ENCODE measurements at regions not wholly inside any gene's neighbourhood (a gene's known extent, or its start where the extent isn't known, plus 50 kb on each side); places are given as distances from the start of the nearest gene placed in this dataset.

DNA sequence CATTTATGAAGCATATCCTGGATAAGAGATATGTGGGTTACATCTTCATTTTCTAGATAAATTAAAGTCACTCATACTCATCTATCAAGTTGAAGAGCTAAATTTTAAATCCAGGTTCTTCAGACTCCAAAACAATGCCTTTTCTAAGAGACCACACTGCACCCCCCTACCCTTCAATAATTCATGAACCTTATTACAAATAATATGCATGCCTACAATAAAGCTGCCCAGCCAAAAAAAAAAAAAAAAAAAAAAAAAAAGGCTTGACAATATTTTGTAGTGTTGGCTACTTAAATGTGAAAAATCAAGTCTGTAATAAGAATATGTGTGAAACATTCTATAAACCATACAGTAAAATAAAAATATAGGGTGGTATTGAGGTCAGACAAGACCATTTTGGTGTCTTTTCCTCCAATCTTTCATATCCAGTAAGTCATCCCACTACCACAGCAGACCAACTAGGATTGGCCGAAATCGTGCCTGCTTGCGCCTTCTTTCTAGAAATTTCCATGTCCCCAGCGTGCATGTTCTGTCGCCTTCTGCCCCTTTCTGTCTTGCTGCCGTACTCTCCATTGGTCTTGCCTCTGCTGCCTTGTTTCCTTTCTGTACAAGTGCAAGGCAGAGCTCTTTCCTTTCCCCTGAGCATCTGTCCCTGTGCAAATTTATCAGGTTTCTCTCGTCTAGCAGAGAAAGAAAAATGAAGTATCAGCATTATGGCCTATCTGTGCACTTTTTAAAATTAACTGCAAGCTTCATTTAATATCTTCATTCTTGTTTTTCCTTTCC is 92.6 kb upstream of the NDUFV2 start:
- no peak overlapping the region for H3K4me3 ChIP-seq
- H3K4me1 ChIP-seq: no peaks in the 10 kb centered on the region
- intact Hi-C loops (cut with DNase I): no loop called here
- H3K9me3 ChIP-seq: no peaks in the 10 kb centered on the region
- no peak for DNase-seq
- WGBS, 2 donors: 86 to 87% methylated on average over 7 of the region's 7 CpGs
- TF ChIP-seq POLR2A (IDR thresholded peaks at IDR 0.05): no peak
- TF ChIP-seq, protein P1, sequence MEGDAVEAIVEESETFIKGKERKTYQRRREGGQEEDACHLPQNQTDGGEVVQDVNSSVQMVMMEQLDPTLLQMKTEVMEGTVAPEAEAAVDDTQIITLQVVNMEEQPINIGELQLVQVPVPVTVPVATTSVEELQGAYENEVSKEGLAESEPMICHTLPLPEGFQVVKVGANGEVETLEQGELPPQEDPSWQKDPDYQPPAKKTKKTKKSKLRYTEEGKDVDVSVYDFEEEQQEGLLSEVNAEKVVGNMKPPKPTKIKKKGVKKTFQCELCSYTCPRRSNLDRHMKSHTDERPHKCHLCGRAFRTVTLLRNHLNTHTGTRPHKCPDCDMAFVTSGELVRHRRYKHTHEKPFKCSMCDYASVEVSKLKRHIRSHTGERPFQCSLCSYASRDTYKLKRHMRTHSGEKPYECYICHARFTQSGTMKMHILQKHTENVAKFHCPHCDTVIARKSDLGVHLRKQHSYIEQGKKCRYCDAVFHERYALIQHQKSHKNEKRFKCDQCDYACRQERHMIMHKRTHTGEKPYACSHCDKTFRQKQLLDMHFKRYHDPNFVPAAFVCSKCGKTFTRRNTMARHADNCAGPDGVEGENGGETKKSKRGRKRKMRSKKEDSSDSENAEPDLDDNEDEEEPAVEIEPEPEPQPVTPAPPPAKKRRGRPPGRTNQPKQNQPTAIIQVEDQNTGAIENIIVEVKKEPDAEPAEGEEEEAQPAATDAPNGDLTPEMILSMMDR (IDR thresholded peaks at IDR 0.05): no peak
- ATAC-seq: no peak
- no peaks in the 10 kb centered on the region for H3K36me3 ChIP-seq (replicated peaks in 1 of 2; ENCODE audit: insufficient read depth in 1 of 2, low read depth in 2 of 2)
- no peaks in the 10 kb centered on the region for H3K27me3 ChIP-seq
- H3K27ac ChIP-seq: no peak overlapping the region

DNA sequence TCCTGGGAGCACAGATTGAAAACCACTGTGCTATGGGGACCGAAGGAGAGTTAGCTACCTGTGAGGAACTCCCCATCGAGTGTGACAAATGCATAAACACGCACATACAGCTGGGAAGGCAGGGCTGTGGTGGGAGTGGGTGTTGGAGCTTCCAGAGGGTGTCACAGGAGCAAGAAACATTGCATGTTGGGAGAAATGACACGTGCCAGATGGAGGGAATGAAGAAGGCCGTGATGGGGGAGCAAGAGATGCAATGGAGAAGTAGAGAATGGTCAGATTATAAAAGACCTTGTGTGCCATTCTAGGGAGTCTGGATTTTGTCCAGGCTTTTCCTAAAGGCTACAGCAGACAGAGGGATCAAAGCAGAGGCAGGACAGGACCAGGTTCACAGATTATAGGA is 91.1 kb upstream of the NDUFV2 start:
- no peaks in the 10 kb centered on the region for H3K4me1 ChIP-seq
- DNase-seq (no peak), ATAC-seq (no peak)
- intact Hi-C loops (cut with DNase I): no loop called here
- 67 to 76% methylated on average over 5 of the region's 5 CpGs for WGBS, 2 donors
- H3K36me3 ChIP-seq (replicated peaks in 1 of 2; ENCODE audit: insufficient read depth in 1 of 2, low read depth in 2 of 2): no peaks in the 10 kb centered on the region
- no peaks in the 10 kb centered on the region for H3K27me3 ChIP-seq
- H3K4me3 ChIP-seq: no peak overlapping the region
- TF ChIP-seq, protein P1 (IDR thresholded peaks at IDR 0.05): no peak
- no peak overlapping the region for H3K27ac ChIP-seq
- H3K9me3 ChIP-seq: no peaks in the 10 kb centered on the region

DNA sequence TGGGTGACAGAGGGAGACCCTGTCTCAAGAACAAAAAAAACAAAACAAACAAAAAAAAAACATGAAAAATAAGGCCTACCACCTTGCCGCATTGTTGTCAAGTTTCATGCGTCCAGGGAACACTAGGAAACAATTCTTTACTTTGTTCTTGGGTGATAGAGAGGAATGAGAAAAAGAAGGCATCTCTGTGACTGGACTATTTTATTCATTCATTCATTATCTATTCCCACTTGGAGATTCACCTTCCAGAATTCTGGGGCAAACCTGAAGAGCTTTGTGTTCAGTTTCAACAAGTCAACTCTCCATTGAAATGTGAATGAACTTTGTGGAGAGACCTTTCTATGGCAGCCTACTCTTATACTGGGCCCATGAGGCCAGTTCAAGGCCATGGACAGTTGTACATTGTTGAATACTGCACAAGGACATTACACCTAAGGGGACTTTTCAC is 88.5 kb upstream of the NDUFV2 start:
- DNase-seq (no peak), ATAC-seq (no peak)
- Histone ChIP-seq H3K27ac (no peak overlapping the region), H3K4me1 (no peaks in the 10 kb centered on the region), H3K9me3 (no peaks in the 10 kb centered on the region), H3K36me3 (replicated peaks in 1 of 2; ENCODE audit: insufficient read depth in 1 of 2, low read depth in 2 of 2) (no peaks in the 10 kb centered on the region), H3K4me3 (no peak overlapping the region), H3K27me3 (no peaks in the 10 kb centered on the region)
- TF ChIP-seq, protein P1 (IDR thresholded peaks at IDR 0.05): no peak
- TF ChIP-seq POLR2A (IDR thresholded peaks at IDR 0.05): no peak
- 90 to 97% methylated on average over 2 of the region's 2 CpGs for WGBS, 2 donors
- intact Hi-C loops (cut with DNase I): no loop called here

DNA sequence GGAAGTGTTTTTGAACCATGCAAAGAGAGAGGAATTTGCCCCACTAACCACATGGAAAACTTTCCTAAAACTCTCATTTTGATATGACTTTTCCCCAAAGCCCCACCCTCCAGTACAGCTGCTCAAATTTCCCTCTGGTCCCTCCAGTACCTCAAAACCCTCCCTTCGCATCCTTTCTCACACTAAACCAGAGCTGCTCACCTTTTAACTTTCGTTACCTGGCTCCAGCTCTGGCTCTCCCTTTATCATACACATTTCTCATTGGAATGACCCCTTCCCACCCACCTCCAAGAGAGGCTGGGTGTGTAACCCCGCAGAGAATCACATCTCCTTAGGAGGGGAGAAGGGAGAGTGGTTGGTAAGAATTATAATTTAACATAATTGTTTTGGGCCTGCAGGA is 86.8 kb upstream of the NDUFV2 start:
- Histone ChIP-seq H3K27me3 (no peaks in the 10 kb centered on the region), H3K9me3 (no peaks in the 10 kb centered on the region), H3K4me3 (no peak overlapping the region), H3K36me3 (replicated peaks in 1 of 2; ENCODE audit: insufficient read depth in 1 of 2, low read depth in 2 of 2) (no peaks in the 10 kb centered on the region), H3K4me1 (no peaks in the 10 kb centered on the region), H3K27ac (no peak overlapping the region)
- TF ChIP-seq, protein P1 (IDR thresholded peaks at IDR 0.05): no peak
- TF ChIP-seq POLR2A (IDR thresholded peaks at IDR 0.05): no peak
- no peak for ATAC-seq
- intact Hi-C loops (cut with DNase I): no loop called here
- WGBS, 2 donors: 82 to 90% methylated on average over 3 of the region's 3 CpGs
- DNase-seq: no peak

DNA sequence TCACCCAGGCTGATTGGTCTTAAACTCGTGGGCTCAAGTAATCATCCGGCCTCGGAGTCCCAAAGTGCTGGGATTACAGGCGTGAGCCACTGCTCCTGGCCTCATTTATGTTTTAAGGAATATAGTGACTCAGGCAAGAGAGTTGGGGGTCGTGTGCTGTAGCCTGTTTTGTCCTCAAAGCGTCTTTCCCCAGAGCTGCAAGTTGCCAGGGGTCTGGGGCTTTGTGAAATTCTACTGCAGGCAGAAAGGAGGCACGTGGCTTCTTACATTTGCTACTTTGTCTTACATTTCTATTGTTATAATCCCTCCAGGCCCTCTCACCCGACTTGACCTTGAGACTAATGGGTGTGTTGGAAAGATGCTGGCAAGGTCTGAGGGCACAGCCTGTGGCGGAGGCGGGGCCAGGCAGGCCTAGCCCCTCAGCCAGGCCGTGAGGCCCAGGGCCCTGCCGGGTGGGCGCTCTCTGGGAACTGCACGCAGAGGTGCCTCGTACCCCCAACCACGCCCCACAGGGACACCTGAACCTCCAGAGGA is 85.8 kb upstream of the NDUFV2 start:
- intact Hi-C loops (cut with DNase I): no loop called here
- Histone ChIP-seq H3K27me3 (no peaks in the 10 kb centered on the region), H3K36me3 (replicated peaks in 1 of 2; ENCODE audit: insufficient read depth in 1 of 2, low read depth in 2 of 2) (no peaks in the 10 kb centered on the region), H3K27ac (peak overlapping the region in 1 of 4 donors; percentile 30), H3K9me3 (no peaks in the 10 kb centered on the region), H3K4me1 (no peaks in the 10 kb centered on the region), H3K4me3 (no peak overlapping the region)
- peak in 1 of 4 donors; percentile 3 for DNase-seq
- ATAC-seq: peak; percentile 21
- WGBS, 2 donors: 58 to 75% methylated on average over 12 to 16 of the region's 16 CpGs
- no peak for TF ChIP-seq POLR2A (IDR thresholded peaks at IDR 0.05)
- TF ChIP-seq, protein P1 (IDR thresholded peaks at IDR 0.05): no peak
